SK-N-SH (cell line): ENCODE measurements at regions not wholly inside any gene's neighbourhood (a gene's known extent, or its start where the extent isn't known, plus 50 kb on each side); places are given as distances from the start of the nearest gene placed in this dataset.

Experiments
- CHD2 ChIP-seq: fragments of 150-350 bp; IDR thresholded peaks from 2 replicates; pipeline ENCODE4 v1.6.1; 2018; ENCODE audit warnings: low read length; ENCODE audit not compliant: partially characterized antibody
- FOSL2 ChIP-seq: IDR thresholded peaks from 2 replicates; pipeline ENCODE4 v1.4.0; 2012; ENCODE audit warnings: low read depth, mild to moderate bottlenecking, moderate library complexity, borderline replicate concordance
- FOXM1 ChIP-seq: IDR thresholded peaks from 2 replicates; pipeline ENCODE4 v1.4.0; 2012; ENCODE audit warnings: low read depth, mild to moderate bottlenecking
- GABPA ChIP-seq: IDR thresholded peaks from 2 replicates; pipeline ENCODE4 v1.4.0; 2012; ENCODE audit warnings: low read depth, mild to moderate bottlenecking
- MEF2A ChIP-seq: IDR thresholded peaks from 2 replicates; pipeline ENCODE4 v1.4.0; 2012; ENCODE audit warnings: low read depth, borderline replicate concordance
- NFIC ChIP-seq: IDR thresholded peaks from 2 replicates; pipeline ENCODE4 v1.4.0; 2012; ENCODE audit warnings: borderline replicate concordance
- POLR2AphosphoS5 ChIP-seq: IDR thresholded peaks from 2 replicates; pipeline ENCODE4 v1.6.1; 2012; ENCODE audit warnings: low read depth, low read length
- SIN3A ChIP-seq: IDR thresholded peaks from 2 replicates; pipeline ENCODE4 v1.6.1; 2012; ENCODE audit warnings: low read depth, mild to moderate bottlenecking, low read length, moderate library complexity, borderline replicate concordance
- TEAD4 ChIP-seq: IDR thresholded peaks from 2 replicates; pipeline ENCODE4 v1.4.0; 2012; ENCODE audit warnings: mild to moderate bottlenecking, borderline replicate concordance; ENCODE audit not compliant: insufficient read depth
- YY1 ChIP-seq: IDR thresholded peaks from 2 replicates; pipeline ENCODE4 v1.4.0; 2012; ENCODE audit warnings: low read depth, mild to moderate bottlenecking
- ZBTB33 ChIP-seq: IDR thresholded peaks from 2 replicates; pipeline ENCODE4 v1.4.0; 2012; ENCODE audit warnings: low read depth, borderline replicate concordance
- TF ChIP-seq, protein P1 (sequence below): fragments of 200-600 bp; sonication (generic); IDR thresholded peaks from 2 replicates; pipeline ENCODE4 v1.6.1; 2017; ENCODE audit warnings: antibody characterized with exemption, mild to moderate bottlenecking, moderate library complexity
- TF ChIP-seq, protein P2 (sequence below): IDR thresholded peaks from 2 replicates; pipeline ENCODE4 v1.6.1; 2012; ENCODE audit warnings: mild to moderate bottlenecking, low read depth, low read length, moderate library complexity
- TF ChIP-seq, protein P3 (sequence below): IDR thresholded peaks from 2 replicates; pipeline ENCODE4 v1.4.0; 2012; ENCODE audit warnings: low read depth

GRCh38 chr2:150872756-150873395 is 385.4 kb upstream of the RND3 start:
- TF ChIP-seq, protein P1, sequence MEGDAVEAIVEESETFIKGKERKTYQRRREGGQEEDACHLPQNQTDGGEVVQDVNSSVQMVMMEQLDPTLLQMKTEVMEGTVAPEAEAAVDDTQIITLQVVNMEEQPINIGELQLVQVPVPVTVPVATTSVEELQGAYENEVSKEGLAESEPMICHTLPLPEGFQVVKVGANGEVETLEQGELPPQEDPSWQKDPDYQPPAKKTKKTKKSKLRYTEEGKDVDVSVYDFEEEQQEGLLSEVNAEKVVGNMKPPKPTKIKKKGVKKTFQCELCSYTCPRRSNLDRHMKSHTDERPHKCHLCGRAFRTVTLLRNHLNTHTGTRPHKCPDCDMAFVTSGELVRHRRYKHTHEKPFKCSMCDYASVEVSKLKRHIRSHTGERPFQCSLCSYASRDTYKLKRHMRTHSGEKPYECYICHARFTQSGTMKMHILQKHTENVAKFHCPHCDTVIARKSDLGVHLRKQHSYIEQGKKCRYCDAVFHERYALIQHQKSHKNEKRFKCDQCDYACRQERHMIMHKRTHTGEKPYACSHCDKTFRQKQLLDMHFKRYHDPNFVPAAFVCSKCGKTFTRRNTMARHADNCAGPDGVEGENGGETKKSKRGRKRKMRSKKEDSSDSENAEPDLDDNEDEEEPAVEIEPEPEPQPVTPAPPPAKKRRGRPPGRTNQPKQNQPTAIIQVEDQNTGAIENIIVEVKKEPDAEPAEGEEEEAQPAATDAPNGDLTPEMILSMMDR: no peak
- no peak for TF ChIP-seq POLR2AphosphoS5
- no peak for TF ChIP-seq GABPA
- TF ChIP-seq MEF2A: no peak
- TF ChIP-seq CHD2: no peak
- TF ChIP-seq, protein P2, sequence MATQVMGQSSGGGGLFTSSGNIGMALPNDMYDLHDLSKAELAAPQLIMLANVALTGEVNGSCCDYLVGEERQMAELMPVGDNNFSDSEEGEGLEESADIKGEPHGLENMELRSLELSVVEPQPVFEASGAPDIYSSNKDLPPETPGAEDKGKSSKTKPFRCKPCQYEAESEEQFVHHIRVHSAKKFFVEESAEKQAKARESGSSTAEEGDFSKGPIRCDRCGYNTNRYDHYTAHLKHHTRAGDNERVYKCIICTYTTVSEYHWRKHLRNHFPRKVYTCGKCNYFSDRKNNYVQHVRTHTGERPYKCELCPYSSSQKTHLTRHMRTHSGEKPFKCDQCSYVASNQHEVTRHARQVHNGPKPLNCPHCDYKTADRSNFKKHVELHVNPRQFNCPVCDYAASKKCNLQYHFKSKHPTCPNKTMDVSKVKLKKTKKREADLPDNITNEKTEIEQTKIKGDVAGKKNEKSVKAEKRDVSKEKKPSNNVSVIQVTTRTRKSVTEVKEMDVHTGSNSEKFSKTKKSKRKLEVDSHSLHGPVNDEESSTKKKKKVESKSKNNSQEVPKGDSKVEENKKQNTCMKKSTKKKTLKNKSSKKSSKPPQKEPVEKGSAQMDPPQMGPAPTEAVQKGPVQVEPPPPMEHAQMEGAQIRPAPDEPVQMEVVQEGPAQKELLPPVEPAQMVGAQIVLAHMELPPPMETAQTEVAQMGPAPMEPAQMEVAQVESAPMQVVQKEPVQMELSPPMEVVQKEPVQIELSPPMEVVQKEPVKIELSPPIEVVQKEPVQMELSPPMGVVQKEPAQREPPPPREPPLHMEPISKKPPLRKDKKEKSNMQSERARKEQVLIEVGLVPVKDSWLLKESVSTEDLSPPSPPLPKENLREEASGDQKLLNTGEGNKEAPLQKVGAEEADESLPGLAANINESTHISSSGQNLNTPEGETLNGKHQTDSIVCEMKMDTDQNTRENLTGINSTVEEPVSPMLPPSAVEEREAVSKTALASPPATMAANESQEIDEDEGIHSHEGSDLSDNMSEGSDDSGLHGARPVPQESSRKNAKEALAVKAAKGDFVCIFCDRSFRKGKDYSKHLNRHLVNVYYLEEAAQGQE: no peak
- no peak for TF ChIP-seq YY1
- TF ChIP-seq, protein P3, sequence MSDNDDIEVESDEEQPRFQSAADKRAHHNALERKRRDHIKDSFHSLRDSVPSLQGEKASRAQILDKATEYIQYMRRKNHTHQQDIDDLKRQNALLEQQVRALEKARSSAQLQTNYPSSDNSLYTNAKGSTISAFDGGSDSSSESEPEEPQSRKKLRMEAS: no peak
- TF ChIP-seq SIN3A: no peak
- no peak for TF ChIP-seq FOSL2
- no peak for TF ChIP-seq FOXM1
- no peak for TF ChIP-seq NFIC
- no peak for TF ChIP-seq ZBTB33
- no peak for TF ChIP-seq TEAD4
